T-helper 2 cell (primary cell): ENCODE measurements at regions not wholly inside any gene's neighbourhood (a gene's known extent, or its start where the extent isn't known, plus 50 kb on each side); places are given as distances from the start of the nearest gene placed in this dataset.
A peak's percentile ranks its signal among the peaks of the same experiment; 100 is the strongest.
"Not testable (repeated sequence)": the region's sequence is repeated elsewhere in the genome, so short reads cannot be mapped to it uniquely, and the experiment has no call there.

Experiments
- DNase-seq, 5 experiments: peaks; one replicate each; pipeline versions ENCODE4 v3.0.0 to v3.0.0-alpha.2; 2012 to 2022

GRCh38 chr10:3659203-3659917, 125.6 kb downstream of the KLF6 start:
- no peak for DNase-seq

DNA sequence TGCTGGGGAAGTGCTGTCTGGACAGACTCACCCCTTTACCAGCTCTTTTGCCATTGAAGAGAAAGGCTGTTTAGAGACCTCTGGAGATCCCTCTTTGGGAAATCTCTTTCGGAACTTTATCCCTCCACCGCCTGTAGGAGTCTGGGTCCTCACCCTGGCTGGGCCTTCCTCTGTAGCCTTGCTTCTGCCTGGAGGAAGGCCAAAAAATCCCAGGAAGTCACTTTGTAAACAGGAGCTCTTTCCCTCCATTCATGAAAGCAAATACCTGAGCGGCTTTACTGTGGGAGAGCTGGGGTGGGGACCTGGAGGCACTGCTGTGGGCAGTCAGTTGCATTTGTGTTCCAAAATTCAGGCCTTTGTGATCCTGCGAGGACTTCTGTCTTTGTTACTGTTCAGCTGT, 126.2 kb downstream of the KLF6 start:
- DNase-seq, result no peak

GRCh38 chr10:3656214-3656613, 128.8 kb downstream of the KLF6 start:
- DNase-seq, result no peak

DNA sequence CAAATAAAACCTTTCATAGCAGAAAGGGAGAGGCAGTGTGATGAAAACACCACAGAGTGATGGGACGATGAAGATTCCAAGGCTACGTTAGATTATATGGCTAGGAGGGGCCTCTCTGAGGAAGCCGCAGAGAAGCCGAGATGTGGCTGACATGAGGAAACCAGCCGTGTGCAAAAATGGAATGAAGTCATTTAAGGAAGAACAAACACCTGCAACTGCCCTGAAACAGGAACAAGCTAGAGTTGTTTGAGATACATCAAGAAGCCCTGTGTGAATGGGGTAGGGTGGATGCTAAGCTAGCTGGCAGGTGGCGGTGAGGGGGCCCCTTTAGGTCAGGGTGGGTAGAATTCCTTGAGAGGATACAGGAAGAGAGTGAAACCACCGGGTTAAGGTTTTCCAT, 129.5 kb downstream of the KLF6 start:
- no peak for DNase-seq

GRCh38 chr10:3654980-3655379, 130.0 kb downstream of the KLF6 start:
- DNase-seq, result no peak

GRCh38 chr10:3654496-3654895, 130.5 kb downstream of the KLF6 start:
- no peak for DNase-seq

GRCh38 chr10:3653303-3653702, 131.7 kb downstream of the KLF6 start:
- not testable (repeated sequence) for DNase-seq

DNA sequence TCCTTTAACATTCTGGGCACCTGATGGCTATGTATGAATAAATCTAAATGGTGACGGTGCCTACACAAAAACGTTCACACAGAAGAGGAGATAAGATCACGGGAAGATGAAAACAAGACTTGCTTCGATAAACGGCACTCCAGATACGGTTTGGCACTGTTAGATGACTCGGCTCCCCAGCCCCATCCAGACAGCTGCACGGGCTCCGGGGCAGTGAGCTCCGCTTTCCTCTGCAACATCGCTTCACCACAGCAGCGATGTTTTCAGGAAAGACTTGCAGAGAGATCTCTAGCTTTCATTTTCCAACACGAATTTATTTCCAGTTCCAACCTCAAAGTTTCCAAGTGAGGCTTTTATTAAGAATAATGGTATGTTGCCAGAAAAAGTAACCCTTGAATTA, 132.1 kb downstream of the KLF6 start:
- peak in 2 of 5 experiments; percentile 35 to 90 for DNase-seq

GRCh38 chr10:3651969-3652653, 132.9 kb downstream of the KLF6 start:
- DNase-seq, result no peak

GRCh38 chr10:3648576-3648975, 136.4 kb downstream of the KLF6 start:
- DNase-seq, result no peak

DNA sequence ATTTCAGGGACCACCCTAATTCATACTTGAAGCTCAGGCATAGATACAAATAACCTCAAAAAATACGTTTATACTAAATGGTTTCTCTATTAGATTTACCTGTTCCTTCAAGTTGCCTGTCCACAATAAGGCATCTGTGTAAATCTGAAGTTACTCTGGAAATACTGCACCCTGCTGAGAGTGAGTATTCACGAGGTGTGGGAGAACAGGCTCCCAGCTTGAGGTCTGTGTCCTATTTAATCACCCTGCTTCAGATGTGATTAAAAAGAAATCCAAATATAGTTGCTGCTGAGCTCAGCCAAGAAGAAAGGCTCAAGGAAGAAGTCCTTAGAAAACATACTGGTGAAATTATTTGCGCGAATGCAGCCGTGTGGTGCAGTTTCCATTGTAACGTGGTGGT, 136.8 kb downstream of the KLF6 start:
- DNase-seq, result no peak

DNA sequence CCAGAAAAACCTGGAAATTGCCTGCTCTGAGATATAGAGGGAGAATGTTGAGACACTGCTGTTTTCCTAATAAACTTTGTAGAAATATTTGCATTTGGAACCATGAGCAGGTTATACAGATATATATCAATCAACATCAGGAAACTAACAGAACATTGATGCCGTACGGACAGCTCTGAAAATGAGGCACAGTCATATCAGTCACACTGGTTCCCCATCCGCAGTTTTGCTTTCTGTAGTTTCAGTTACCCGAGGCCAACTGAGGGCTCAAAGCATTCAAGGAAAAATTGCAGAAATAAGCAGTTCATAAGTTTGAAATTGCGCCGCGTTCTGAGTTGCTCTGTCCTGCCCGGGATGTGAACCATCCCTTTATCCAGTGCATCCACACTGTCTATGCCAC, 137.9 kb downstream of the KLF6 start:
- DNase-seq, result peak in 1 of 5 experiments; percentile 78

GRCh38 chr10:3645406-3645805, 139.6 kb downstream of the KLF6 start:
- DNase-seq, result no peak

- no peak for DNase-seq
These were observed 144.2 kb downstream of the KLF6 start for GRCh38 chr10:3640816-3641215.

- no peak for DNase-seq
These were observed 145.5 kb downstream of the KLF6 start for GRCh38 chr10:3639546-3639945.

GRCh38 chr10:3636356-3637181, 148.4 kb downstream of the KLF6 start:
- DNase-seq, result no peak

- DNase-seq, result no peak
These were observed 149.3 kb downstream of the KLF6 start for GRCh38 chr10:3635697-3636096.

GRCh38 chr10:3635211-3635671, 149.8 kb downstream of the KLF6 start:
- no peak for DNase-seq

DNA sequence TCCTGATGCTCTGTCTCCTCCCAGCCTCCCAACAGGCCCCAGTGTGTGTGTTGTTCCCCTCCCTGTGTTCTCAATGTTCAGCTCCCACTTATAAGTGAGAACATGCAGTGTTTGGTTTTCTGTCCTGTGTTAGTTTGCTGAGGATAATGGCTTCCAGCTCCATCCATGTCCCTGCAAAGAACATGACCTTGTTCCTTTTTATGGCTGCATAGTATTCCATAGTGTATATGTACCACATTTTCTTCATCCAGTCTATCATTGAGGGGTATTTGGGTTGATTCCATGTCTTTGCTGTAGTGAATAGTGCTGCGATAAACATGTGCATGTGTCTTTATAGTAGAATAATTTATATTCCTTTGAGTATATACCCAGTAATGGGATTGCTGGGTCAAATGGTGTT, 150.4 kb downstream of the KLF6 start:
- not testable (repeated sequence) for DNase-seq

DNA sequence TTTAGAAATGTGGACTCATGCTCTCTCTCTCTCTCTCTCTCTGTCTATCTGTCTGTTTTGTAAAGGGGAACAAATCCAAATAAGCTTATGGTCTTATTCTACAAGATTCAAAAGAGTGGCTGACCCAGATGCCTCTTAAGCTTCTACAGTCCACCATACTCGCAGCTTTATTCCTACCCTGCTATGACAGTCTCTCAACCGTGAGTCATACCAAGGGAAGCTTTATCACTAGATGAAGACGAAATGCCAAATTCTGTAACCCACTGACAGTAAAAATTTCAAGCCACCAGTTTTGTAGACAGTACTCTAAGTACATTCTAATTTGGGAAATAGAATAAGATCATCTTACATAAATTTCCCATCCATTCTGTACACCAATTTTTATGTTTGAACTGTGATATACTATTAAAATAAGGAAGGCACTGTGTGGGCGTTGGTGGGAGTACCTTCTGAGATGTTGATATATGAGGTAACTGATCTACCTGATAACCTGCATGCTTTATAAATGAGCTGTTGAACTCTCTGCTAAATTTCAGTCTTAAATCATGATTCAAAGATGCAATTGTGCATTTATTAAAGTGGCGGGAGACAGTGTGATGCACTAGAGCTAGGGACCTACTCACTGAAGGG, 153.2 kb downstream of the KLF6 start:
- peak in 1 of 5 experiments; percentile 16 for DNase-seq

DNA sequence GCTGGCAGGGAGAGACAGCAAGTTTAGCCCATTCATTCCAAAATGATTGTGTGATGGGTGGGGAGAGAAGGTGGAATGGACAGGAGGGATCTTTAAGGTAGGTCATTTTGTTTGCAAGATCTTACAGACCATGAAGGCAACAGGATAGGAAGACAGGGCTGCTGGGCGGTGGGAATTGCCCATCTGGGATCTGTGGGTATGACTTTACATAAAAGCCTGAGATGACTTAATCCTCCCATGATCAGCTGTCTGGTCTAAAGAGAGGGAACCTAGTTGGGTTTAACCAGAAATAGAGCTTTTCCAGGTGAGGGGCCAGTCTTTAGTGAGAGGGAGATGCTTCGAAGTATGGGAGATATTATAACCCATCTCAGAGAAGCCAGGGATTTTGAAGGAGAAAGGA, 153.7 kb downstream of the KLF6 start:
- no peak for DNase-seq

- DNase-seq, result no peak
These were observed 158.9 kb downstream of the KLF6 start for GRCh38 chr10:3625959-3626751.
